Activated CD8-positive, alpha-beta memory T cell treated with anti-CD3 and anti-CD28 coated beads for 36 hours (primary cell): ENCODE measurements at regions not wholly inside any gene's neighbourhood (a gene's known extent, or its start where the extent isn't known, plus 50 kb on each side); places are given as distances from the start of the nearest gene placed in this dataset.

Experiments used
- CTCF ChIA-PET: fragments of 350-600 bp; sonication (Branson Sonifier 250); formaldehyde crosslinking; loops from one replicate; lab custom pipeline; 2021; ENCODE audit warnings: antibody characterized with exemption; lab: Charles Lee
- POLR2A ChIA-PET: fragments of 350-600 bp; sonication (Branson Sonifier 250); formaldehyde crosslinking; loops from one replicate; lab custom pipeline; 2021; ENCODE audit warnings: antibody characterized with exemption; lab: Charles Lee

DNA sequence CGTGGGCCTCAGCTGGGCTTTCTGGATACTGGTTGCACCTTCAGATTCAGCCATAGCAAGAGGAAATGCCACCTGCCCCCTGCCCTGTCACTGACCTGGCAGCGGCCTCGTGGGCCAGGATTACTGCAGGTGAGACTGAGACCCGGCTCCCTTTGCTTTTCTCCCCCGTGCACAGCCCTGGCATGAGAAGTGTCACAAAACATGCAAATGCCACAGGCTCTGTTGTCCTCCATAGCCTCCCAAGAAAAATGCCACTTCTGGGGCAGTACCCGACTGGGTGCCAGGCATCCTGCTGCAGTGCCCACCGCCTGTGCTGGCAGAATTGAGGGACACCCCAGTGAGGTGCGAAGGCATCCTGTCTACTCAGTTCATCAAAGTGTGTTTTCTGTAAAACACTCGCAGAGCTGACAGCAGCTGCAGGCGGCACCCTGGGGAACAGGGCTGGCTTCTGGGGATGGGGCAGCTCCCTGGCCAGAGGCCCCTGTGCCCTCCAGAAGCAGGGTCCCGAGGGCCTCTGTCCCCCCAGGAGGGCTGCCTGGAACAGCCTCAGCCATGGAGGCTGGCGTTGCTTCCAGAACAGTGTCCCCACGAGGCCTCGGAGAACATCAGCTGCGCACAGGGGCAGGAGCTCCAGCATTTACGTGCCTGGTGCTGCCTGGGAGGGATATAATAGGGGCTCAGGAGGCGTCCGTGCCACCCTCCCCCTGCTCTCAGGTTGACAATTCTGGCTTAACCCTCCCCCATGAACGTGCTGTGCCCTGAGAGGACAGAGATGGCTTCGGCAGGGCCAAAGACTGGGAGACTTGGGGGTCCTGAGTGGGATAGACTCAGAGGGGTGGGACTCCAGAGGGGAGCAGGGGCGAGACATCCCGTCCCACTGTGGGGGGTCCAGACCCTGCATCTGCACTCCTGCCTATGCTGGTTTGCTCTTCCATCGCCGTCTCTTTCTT is 99.5 kb upstream of the NKX1-1 start:
- ChIA-PET POLR2A (no interaction called here), CTCF (no interaction called here)

DNA sequence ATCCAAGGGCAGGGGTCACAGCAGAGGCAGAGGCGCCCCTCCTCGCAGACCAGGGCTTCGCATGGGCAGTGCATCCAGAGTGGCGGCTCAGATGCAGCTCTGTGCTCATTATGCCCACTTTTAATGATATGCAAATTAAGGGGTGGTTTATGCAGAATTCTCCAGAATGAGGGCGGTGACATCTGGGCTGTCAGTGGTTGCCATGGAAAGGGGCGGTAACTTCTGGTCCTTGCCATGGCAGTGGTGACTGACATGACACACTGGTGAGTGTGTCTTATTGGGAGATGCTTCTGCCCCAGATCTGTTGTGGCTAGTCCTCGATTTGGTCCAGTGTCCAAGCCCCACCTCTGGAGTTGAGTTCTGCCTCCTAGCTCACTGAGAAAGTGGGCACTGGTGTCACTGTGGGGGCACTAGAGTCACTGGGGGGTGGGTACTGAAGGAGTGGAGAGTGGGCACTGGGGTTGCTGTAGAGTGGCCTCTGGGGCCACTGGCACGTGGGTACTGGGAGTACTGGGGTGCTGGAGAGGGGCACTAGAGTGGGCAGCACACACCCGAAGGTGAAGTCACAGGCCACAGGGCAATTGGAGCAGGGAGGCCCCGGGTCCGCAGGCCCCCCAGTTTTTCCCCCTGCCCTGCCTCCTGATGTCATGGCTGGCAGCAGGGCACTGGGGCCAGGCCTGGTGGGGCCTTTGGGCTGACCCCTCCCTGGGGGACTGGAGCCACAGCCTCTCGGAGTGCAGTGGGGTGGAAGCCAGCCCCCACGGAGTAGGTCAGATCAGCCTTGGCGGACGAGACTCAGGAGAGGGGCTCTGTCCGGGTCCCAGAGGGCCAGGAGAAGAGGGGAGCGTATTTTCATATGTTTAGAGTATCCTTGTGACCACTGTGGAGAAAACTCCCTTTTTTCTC is 98.6 kb upstream of the NKX1-1 start:
- ChIA-PET CTCF (no interaction called here), POLR2A (no interaction called here)

DNA sequence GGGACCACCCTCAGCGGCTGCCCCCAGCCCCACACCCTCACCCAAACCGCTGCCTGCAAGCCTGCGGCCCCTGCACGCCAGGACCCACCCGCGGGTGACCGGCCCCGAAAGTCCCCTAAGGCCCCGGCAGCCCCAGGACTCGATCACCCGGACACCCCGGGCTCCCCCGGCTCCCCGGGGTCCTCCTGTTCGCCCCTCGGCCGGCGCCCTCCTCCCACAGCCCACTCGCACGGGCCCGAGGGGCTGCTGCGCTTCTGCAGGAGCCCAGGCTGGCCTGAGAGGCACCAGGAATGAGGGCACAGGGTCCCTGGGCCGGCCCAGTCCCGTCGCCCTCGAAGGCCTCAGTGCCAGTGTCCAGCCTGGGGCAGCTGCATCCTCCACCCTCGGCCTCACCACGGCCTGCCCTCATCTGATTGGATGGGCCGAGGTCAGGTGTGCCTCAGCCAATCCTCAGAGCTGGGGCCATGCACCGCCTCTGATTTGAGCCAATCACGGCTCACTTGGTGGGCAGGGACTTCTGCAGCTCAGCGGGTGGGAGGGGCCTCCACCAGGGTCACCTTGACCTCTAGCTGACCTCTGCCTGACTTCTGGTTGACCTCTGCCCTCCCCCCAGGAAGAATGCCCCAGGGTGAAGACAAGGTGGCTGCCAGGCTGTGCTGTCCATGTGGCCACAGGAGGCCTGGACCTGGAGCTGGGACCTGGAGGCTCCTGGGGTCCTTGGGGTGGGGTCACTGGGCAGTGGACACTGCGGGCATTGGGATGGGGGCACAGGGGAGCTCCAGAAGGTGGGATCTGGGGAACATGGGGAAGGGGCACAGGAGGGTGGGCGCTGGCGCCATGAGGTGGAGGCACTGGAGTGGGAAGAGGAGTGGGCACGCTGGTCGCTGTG is 97.6 kb upstream of the NKX1-1 start:
- CTCF ChIA-PET, result no interaction called here
- POLR2A ChIA-PET, result no interaction called here

DNA sequence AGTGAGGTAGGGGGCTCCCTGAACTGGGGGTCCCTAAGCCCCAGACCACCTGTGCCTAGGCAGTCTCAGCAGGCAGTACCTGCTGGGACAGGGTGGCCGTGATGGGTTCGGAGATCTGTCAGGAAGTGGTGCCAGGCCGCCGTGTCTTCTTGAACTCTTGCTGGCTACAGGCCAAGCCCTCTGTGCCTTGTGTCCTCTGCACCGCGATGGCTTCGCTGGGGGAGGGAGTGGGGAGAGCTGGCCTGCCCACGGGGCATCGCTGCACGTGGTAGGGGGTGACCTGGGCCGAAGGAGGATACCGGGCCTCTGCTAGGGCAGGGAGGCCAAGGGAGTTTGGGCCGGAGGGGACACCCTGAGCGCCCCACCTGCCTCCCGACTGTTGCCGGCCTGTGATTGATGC is 96.7 kb upstream of the NKX1-1 start:
- ChIA-PET POLR2A (no interaction called here), CTCF (no interaction called here)

DNA sequence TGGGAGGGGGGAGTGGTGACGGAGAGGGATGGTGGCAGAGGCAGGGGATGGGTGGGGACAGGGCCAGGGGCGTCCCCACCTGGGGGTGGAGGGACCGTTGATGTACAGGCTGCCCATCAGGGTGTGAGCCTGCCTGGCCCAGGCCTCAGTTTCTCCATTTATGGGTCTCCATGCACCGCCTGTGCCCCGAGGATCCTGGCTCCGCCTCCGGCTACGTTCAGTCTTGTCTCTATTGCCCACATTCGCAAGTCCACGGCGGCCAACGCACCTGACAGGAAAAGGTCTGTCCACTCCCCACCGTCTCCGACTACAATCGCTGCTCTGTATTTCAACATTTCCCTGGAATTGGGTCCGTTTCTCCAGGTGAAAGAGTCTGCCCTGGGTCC is 96.3 kb upstream of the NKX1-1 start:
- ChIA-PET POLR2A (no interaction called here), CTCF (no interaction called here)

DNA sequence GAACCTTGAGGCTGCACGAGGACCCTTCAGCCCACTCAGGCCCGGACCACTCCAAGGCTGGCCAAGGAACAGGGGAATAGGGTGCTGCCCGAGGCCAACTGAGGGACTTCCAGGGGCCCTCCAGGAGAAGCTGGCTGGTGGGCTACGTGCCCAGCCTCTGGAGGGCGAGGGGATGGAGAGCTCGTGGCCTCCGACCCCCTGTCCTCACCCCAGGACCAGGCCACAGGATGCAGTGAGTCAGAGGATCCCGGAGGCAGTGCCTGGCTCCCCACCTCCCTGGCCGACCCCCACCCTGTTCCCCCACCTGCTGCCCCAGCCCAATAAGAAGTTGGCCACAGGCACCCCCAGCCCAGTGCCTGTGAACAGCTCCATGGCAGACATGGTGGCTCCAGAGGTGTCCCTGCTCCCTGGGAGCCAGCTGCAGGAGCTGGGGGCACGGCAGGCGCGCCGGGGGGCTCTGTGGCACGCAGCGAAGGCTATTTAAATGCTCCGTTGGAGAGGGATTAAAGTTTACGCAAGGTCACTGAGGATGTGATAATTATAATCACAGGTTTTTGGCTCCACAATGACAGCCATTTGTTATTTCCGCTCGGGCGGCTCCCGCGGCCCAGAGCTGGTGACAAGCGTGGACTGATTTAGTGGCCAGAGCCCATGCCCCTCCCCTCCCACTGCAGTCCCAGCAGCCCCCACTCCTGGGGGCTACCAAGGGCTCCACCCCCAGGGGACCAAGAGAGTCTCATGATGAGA is 95.7 kb upstream of the NKX1-1 start:
- ChIA-PET CTCF (interaction anchor here (1.3 kb wide), 1 partner anchor 47 kb away, joined by 4 read pairs; no protein-coding TSS in a partner anchor), POLR2A (no interaction called here)

DNA sequence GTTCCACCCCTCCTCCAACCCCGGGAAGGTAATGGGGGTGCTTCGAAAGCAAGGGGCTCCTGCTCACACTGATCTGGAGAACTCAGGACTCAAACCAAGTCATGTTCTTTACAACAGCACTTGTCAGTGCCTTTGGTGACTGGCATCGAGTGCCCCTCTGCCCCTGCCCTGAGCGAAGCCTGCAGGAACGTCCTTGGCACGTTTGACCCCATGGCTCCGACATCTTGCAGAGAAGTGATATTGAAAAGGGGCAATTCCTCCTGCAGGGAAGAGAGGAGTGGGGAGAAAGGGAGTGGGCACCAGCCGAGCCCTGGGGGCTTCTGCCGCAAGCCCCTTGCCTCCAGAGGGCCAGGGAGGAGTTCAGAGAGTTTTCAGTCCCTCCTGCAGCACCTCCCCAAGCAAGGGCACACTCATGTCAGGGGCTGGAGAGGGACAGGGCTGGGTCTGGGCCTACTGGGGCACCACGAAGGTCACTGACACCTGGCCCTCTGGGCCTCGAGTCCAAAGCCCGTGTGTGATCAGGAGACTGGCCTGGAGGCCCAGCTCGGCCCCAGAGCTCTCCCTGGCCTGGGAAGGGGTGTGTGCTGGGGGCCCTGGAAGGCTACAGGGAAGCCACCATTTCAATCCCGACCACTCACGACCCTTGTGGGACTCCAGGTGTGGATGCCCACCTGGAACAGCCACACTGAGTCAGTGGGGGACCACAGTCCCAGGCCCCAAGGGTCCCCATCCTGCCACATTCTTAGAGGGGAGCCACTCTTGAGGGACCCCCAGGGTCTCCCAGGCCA is 94.9 kb upstream of the NKX1-1 start:
- ChIA-PET POLR2A (no interaction called here), CTCF (interaction anchor here (1.3 kb wide), 1 partner anchor 48 kb away, joined by 4 read pairs; no protein-coding TSS in a partner anchor)

DNA sequence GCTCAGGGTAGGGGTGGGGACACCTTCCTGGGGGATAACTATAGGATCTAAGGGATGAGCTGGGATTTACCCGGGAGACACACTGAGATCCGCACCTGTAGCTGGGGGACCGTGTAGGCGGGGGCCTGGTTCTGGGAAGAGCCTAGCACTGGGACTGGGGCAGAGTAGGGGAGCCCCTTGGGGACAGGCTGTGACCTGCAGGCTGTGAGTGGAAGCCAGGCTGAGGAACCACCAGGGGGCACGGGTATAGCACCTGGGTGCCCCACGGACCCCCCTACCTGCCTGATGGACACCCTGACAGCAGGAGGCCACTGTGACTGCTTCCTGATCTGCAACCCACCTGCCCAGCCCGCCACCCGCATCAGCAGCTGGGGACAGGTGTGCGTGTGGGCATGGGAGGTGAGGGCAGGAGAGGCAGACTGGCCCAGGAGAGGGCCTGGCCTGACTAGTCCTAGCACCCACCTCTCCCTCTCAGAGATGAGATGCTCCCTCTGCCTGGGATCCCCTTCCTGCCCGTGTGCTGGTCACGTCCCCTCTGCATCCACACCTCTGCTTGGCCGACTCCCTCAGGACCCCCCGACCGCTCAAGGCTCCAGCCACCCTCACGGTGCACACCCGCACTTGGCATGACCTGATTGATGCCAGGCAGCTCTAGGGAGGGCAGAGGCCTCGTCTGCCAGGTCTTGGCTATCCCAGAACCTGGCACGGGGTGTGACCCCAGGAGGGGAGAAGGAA is 94.2 kb upstream of the NKX1-1 start:
- POLR2A ChIA-PET, result no interaction called here
- CTCF ChIA-PET, result no interaction called here

DNA sequence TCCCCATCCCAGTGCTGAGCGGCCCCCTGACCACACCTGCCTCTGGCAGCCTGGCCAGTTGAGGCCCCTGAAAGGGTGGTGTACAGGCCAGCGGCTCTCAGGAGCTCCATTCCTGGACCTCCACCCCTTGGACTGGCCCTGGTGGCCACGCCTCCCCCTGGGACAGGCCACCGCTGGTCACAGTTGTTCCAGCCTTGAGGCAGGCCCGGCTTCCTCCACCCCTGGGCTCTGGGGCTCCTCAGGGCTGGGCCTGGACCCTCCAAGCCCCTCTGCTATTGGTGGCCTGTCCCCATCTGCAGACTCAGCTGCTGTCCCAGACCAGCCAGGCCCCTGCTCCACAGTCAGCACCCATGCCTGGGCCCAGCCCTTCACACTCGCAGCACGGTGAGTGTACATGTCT is 93.2 kb upstream of the NKX1-1 start:
- ChIA-PET POLR2A (no interaction called here), CTCF (no interaction called here)

DNA sequence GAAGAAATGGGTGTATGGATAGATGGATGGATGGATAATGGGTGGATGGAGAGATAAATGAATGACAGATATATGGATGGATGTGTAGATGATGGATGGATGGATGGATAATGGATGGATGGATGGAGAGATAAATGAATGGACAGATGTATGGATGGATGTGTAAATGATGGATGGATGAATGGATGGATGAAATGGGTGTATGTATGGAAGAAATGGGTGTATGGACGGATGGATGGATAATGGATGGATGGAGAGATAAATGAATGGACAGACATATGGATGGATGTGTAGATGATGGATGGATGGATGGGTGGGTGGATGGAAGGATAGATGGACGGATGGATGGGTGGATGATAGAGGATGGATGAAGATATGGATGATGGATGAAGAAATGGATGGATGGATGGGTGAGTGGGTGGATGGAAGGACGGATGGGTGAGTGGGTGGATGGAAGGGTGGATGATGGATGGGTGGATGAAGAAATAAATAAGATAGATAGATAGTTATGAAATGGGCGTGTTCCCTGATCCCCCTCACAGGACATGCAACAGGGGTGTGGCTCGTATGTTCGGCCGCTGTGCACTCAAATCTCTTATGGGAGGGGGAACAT is 91.1 kb upstream of the NKX1-1 start:
- POLR2A ChIA-PET, result no interaction called here
- CTCF ChIA-PET, result no interaction called here

DNA sequence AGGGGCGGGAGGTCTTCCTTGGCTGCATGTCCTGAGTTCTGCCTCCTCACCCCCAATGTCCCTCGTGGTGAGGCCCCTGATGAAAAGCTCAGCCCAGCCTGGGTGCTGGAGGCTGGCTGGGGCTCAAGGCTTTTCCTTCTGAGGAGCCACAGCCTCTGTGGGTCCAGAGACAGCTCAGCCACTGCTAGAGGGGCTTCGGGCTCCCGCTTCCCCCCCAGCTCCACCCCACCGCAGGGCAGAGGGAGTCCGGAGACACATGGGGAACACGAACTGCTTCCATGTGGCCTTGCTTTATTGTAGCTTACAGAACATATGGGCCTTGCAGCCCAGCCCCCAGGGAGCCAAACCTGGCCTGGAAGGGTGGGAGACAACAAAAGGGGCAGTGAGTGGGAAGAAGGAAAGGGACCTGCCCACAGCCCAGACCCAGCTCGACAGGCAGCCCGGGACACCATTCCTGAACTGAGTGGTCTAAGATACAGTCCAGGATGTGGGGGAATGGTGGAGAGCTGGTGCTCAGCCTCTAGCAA is 89.9 kb upstream of the NKX1-1 start:
- POLR2A ChIA-PET, result no interaction called here
- CTCF ChIA-PET, result no interaction called here

DNA sequence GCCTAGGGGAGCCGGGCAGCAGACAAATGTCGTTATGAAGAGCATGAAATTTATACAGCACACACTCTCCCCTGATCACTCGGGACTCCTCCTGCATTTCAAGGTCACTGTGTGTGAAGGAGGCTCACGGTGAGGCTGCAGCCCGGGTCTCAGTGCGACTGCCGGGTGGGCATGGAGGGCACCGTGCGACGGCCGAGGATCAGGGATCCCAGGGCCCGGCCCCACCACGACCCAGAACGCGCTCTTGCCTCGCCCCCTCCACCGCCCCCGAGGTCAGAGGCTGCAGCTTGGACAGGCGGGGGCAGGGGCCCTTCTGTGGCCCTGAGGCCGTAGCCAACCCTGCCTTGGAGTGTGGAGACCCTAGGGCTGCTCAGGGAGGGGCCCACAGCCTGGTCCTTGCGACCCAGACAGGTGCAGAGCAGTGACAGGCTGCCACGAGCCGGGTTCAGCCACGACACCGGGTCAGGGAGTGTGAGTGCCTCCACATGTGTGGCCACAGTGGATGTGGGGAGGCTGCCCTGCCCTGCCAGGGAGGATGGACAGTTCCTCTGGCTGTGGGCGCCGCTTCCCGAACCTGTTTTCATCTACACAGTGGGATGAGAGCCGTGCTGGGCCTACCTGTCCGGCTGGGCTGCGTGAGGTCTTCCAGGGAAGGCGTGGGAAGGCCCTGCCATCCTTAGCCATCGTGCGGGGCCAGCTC is 89.3 kb upstream of the NKX1-1 start:
- CTCF ChIA-PET, result no interaction called here
- POLR2A ChIA-PET, result no interaction called here

DNA sequence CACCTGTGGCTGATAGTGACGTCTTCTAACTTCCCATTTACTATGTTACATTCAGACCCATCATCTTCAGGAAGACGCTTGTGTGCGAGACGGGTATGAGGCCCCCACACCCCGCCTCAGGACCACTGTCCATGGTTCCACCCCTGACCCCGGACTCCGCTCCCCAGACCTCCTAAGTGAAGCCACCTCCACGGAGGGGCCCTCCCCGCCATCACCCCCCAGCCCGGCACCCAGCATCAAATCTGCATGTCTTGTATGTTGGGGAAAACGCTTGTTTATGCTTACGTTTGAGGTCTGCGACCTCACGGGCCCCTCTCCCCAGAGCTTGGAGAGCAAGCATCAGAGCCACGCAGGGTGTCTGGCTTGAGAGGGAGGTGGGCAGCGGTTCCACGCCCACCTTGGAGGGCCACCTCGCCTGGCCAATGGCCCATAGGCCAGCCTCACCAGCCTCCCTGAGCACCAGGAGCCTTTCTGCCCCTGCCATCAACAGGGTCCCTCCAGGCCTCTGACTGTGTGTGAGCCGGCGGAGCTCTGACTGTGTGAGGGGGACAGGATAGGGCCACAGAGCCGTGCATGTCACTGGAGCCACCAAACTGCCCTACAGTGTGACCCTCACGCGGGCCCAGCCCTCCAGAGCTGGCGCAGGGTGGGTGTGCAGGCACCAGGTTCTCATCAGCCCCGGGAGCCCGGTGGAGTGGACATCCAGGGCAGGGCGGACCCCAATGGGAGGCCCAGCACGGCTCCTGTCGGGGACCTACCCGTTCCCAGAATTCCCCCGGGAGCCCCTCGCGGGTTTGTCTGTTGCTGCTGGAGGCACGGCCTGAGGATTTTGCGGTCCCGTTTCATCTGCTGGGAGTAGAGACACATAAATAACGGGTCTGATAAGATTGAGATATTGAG is 88.4 kb upstream of the NKX1-1 start:
- CTCF ChIA-PET, result no interaction called here
- POLR2A ChIA-PET, result no interaction called here

DNA sequence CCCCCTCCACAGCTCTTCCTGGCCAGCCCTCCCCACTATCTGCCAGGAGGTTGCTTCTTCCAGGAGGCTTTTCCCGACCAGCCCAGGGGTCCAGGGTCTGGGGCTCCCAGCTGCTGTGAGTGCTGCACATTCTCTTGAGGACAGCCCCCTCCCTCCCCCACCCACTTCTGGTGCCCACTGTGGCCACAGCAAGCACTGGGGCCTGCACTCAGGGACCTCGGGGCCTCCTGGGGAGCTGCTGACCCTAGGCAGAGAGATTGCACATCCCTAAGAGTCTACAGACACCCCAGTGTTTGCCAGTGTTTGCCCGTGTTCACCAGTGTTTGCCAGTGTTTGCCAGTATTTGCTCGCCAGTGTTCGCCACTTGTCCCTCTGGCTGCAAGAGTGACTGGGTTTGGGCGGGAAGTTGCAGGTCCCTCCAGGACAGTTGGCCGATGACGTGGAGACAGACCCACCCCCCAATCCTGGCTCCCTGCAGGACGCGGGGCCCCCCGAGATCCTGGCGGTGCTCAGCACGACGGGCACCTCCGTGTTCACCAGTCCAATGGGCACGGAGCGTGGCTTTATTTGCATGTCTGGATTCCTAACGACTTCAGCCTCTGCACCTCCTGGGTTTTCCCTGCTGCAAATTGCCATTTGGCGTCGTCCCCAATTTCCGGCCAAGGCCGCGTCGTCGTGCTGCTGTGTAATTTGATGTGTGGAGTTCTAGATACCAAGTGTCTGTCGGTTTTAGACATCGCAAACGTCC is 87.5 kb upstream of the NKX1-1 start:
- ChIA-PET CTCF (no interaction called here), POLR2A (no interaction called here)
